HEK293T (cell line): ENCODE measurements at regions not wholly inside any gene's neighbourhood (a gene's known extent, or its start where the extent isn't known, plus 50 kb on each side); places are given as distances from the start of the nearest gene placed in this dataset.
"Not testable (repeated sequence)": the region's sequence is repeated elsewhere in the genome, so short reads cannot be mapped to it uniquely, and the experiment has no call there.

Source experiments
- CTCF ChIA-PET: fragments of 350-600 bp; formaldehyde crosslinking; extraction: SDS; loops from one replicate; lab custom pipeline; 2021; ENCODE audit warnings: antibody characterized with exemption, inconsistent platforms; lab: Yijun Ruan, JAX
- POLR2A ChIA-PET: fragments of 350-600 bp; formaldehyde crosslinking; extraction: SDS; loops from one replicate; lab custom pipeline; 2020; ENCODE audit warnings: antibody characterized with exemption, inconsistent platforms; lab: Yijun Ruan, JAX
- DNase-seq: peaks from one replicate; pipeline ENCODE4 v3.0.0; 2012; ENCODE audit warnings: mixed read lengths; ENCODE audit errors: extremely low spot score
- ARNT ChIP-seq: fragments of 450-650 bp; IDR thresholded peaks from 2 replicates; pipeline ENCODE4 v1.6.1; 2017; ENCODE audit warnings: mild to moderate bottlenecking
- BHLHE40 ChIP-seq: fragments of 450-650 bp; IDR thresholded peaks from 2 replicates; pipeline ENCODE4 v1.6.1; 2016; ENCODE audit warnings: mild to moderate bottlenecking, moderate library complexity, borderline replicate concordance
- CTBP1 ChIP-seq: fragments of 450-650 bp; IDR thresholded peaks from 2 replicates; pipeline ENCODE4 v1.6.1; 2016; ENCODE audit warnings: borderline replicate concordance
- ELF4 ChIP-seq: fragments of 450-650 bp; IDR thresholded peaks from 2 replicates; pipeline ENCODE4 v1.6.1; 2017; ENCODE audit warnings: antibody characterized with exemption
- FOXA1 ChIP-seq: fragments of 450-650 bp; IDR thresholded peaks from 2 replicates; pipeline ENCODE4 v1.6.1; 2016; ENCODE audit warnings: mild to moderate bottlenecking
- FOXK2 ChIP-seq: fragments of 450-650 bp; IDR thresholded peaks from 2 replicates; pipeline ENCODE4 v1.6.1; 2016; ENCODE audit warnings: mild to moderate bottlenecking
- FOXM1 ChIP-seq: fragments of 450-650 bp; IDR thresholded peaks from 2 replicates; pipeline ENCODE4 v1.6.1; 2017; ENCODE audit warnings: mild to moderate bottlenecking, borderline replicate concordance
- HDGF ChIP-seq: fragments of 450-650 bp; IDR thresholded peaks from 2 replicates; pipeline ENCODE4 v1.6.1; 2017; ENCODE audit warnings: antibody characterized with exemption, borderline replicate concordance
- L3MBTL2 ChIP-seq: fragments of 450-650 bp; conservative IDR thresholded peaks from 2 replicates; pipeline ENCODE4 v1.6.1; 2016; ENCODE audit warnings: mild to moderate bottlenecking
- LEF1 ChIP-seq: fragments of 450-650 bp; IDR thresholded peaks from 2 replicates; pipeline ENCODE4 v1.6.1; 2017; ENCODE audit warnings: mild to moderate bottlenecking, borderline replicate concordance
- NFRKB ChIP-seq: fragments of 450-650 bp; IDR thresholded peaks from 2 replicates; pipeline ENCODE4 v1.6.1; 2016; ENCODE audit warnings: mild to moderate bottlenecking, moderate library complexity
- PKNOX1 ChIP-seq: fragments of 450-650 bp; IDR thresholded peaks from 2 replicates; pipeline ENCODE4 v1.6.1; 2016
- SP1 ChIP-seq: fragments of 450-650 bp; IDR thresholded peaks from 2 replicates; pipeline ENCODE4 v1.6.1; 2017
- SUZ12 ChIP-seq: fragments of 450-650 bp; IDR thresholded peaks from 2 replicates; pipeline ENCODE4 v1.6.1; 2016; ENCODE audit warnings: mild to moderate bottlenecking
- TARDBP ChIP-seq: fragments of 450-650 bp; IDR thresholded peaks from 2 replicates; pipeline ENCODE4 v1.6.1; 2016
- ZNF384 ChIP-seq: fragments of 450-650 bp; IDR thresholded peaks from 2 replicates; pipeline ENCODE4 v1.6.1; 2016

GRCh38 chr3:161649900-161650484 is 153.4 kb downstream of the OTOL1 start:
- POLR2A ChIA-PET = no interaction called here

GRCh38 chr3:161657786-161658185 is 161.2 kb downstream of the OTOL1 start:
- no peak for TF ChIP-seq SUZ12
- no peak for TF ChIP-seq ZNF384
- no peak for TF ChIP-seq ELF4
- no peak for TF ChIP-seq SP1
- no peak for TF ChIP-seq FOXK2
- DNase-seq = no peak
- ChIA-PET POLR2A (no interaction called here), CTCF (interaction anchor here (0.6 kb wide), 1 partner anchor 1483 kb away, joined by 4 read pairs; no protein-coding TSS in a partner anchor)

More at GRCh38 chr3:161649900-161650484, 153.4 kb downstream of the OTOL1 start:
- TF ChIP-seq TARDBP = no peak
- no peak for TF ChIP-seq ELF4
- no peak for TF ChIP-seq ZNF384
- no peak for TF ChIP-seq SUZ12
- no peak for TF ChIP-seq NFRKB
- TF ChIP-seq HDGF = no peak
- no peak for TF ChIP-seq PKNOX1
- no peak for TF ChIP-seq ARNT
- no peak for TF ChIP-seq FOXK2
- TF ChIP-seq LEF1 = no peak
- TF ChIP-seq SP1 = no peak
- no peak for TF ChIP-seq BHLHE40
- no peak for TF ChIP-seq FOXA1
- no peak for TF ChIP-seq CTBP1
- no peak for TF ChIP-seq L3MBTL2
- TF ChIP-seq FOXM1 = no peak
- no peak for DNase-seq
- CTCF ChIA-PET = no interaction called here

GRCh38 chr3:161671141-161671540 is 174.5 kb downstream of the OTOL1 start:
- DNase-seq = no peak
- ChIA-PET POLR2A (no interaction called here), CTCF (no interaction called here)
- TF ChIP-seq FOXK2 (no peak), TARDBP (no peak), NFRKB (no peak), BHLHE40 (no peak), SP1 (no peak), L3MBTL2 (no peak), ZNF384 (no peak), ARNT (no peak), SUZ12 (no peak), FOXA1 (no peak), PKNOX1 (no peak), HDGF (no peak)

- ChIA-PET CTCF (no interaction called here), POLR2A (no interaction called here)
- DNase-seq = no peak
- TF ChIP-seq SP1 (no peak), ELF4 (no peak), BHLHE40 (no peak), L3MBTL2 (no peak), ZNF384 (no peak), ARNT (no peak), NFRKB (no peak), SUZ12 (no peak), PKNOX1 (no peak), LEF1 (no peak), TARDBP (no peak), CTBP1 (no peak), FOXK2 (no peak), HDGF (no peak)
Measured at GRCh38 chr3:161672478-161672877, 175.9 kb downstream of the OTOL1 start.

- CTCF ChIA-PET = no interaction called here
- no peak for DNase-seq
- TF ChIP-seq FOXK2 (no peak), BHLHE40 (no peak), LEF1 (no peak), CTBP1 (no peak), SUZ12 (no peak), NFRKB (no peak), FOXA1 (no peak), HDGF (no peak), PKNOX1 (no peak), ZNF384 (no peak), ARNT (no peak), SP1 (no peak), FOXM1 (no peak)
- POLR2A ChIA-PET = no interaction called here
Measured at GRCh38 chr3:161673866-161674265, 177.3 kb downstream of the OTOL1 start.

GRCh38 chr3:161674402-161674801 is 177.8 kb downstream of the OTOL1 start:
- CTCF ChIA-PET = no interaction called here
- DNase-seq = no peak
- POLR2A ChIA-PET = no interaction called here
- TF ChIP-seq NFRKB (no peak), CTBP1 (no peak), ZNF384 (no peak), L3MBTL2 (no peak), LEF1 (no peak), FOXM1 (no peak), FOXA1 (no peak), ARNT (no peak), SP1 (no peak), FOXK2 (no peak), PKNOX1 (no peak), HDGF (no peak), TARDBP (no peak), ELF4 (no peak), BHLHE40 (no peak), SUZ12 (no peak)

GRCh38 chr3:161681831-161682230 is 185.2 kb downstream of the OTOL1 start:
- CTCF ChIA-PET, DNase-seq, POLR2A ChIA-PET: not testable (repeated sequence)
